Astrocyte (in vitro differentiated cells and primary cell): ENCODE measurements at regions not wholly inside any gene's neighbourhood (a gene's known extent, or its start where the extent isn't known, plus 50 kb on each side); places are given as distances from the start of the nearest gene placed in this dataset.

Source experiments
- DNase-seq: peaks from one replicate; pipeline ENCODE4 v3.0.0-alpha.2; 2010; ENCODE audit warnings: low read depth
- FAIRE-seq: peaks from 2 replicates; lab custom pipeline; 2011; peaks lifted over from hg19 to GRCh38; lab: Jason Lieb, UNC
- H2AFZ ChIP-seq: 2 replicates; pipeline ENCODE4 v1.6.0; 2012; ENCODE audit warnings: low read depth, low read length, inconsistent platforms
- H3K27ac ChIP-seq: 2 replicates; pipeline ENCODE4 v1.5.1; 2011; ENCODE audit warnings: low read depth, low read length, inconsistent platforms
- H3K27me3 ChIP-seq: 2 replicates; pipeline ENCODE4 v1.6.0; 2011; ENCODE audit warnings: low read length, inconsistent platforms; ENCODE audit not compliant: insufficient read depth
- H3K36me3 ChIP-seq: 2 replicates; pipeline ENCODE4 v1.5.1; 2011; ENCODE audit warnings: low read length, inconsistent platforms; ENCODE audit not compliant: insufficient read depth
- H3K4me1 ChIP-seq: 2 replicates; pipeline ENCODE4 v1.5.1; 2011; ENCODE audit warnings: low read length, inconsistent platforms; ENCODE audit not compliant: insufficient read depth
- H3K4me2 ChIP-seq: 2 replicates; pipeline ENCODE4 v1.6.0; 2012; ENCODE audit warnings: low read length, inconsistent platforms
- H3K4me3 ChIP-seq: 2 replicates; pipeline ENCODE4 v1.5.1; 2011; ENCODE audit warnings: low read depth, mild to moderate bottlenecking, low read length, inconsistent platforms; ENCODE audit not compliant: insufficient read depth
- H3K79me2 ChIP-seq: 2 replicates; pipeline ENCODE4 v1.6.0; 2012; ENCODE audit warnings: mild to moderate bottlenecking, low read length, inconsistent platforms; ENCODE audit not compliant: insufficient read depth
- H3K9ac ChIP-seq: 2 replicates; pipeline ENCODE4 v1.6.0; 2012; ENCODE audit warnings: mild to moderate bottlenecking, low read length, inconsistent platforms
- H3K9me3 ChIP-seq: 2 replicates; pipeline ENCODE4 v1.5.1; 2012; ENCODE audit warnings: low read depth, mild to moderate bottlenecking, low read length, inconsistent platforms; ENCODE audit not compliant: insufficient read depth
- H4K20me1 ChIP-seq: 2 replicates; pipeline ENCODE4 v1.6.0; 2012; ENCODE audit warnings: low read length, inconsistent platforms; ENCODE audit not compliant: insufficient read depth
- H3K27ac Mint-ChIP-seq: one replicate; pipeline ENCODE4 v1.8.0; 2021; ENCODE audit warnings: mild to moderate bottlenecking, mixed read lengths; ENCODE audit not compliant: unreplicated experiment
- H3K27me3 Mint-ChIP-seq: one replicate; pipeline ENCODE4 v1.8.0; 2021; ENCODE audit warnings: low read depth, mixed read lengths; ENCODE audit not compliant: unreplicated experiment
- H3K36me3 Mint-ChIP-seq: one replicate; pipeline ENCODE4 v1.8.0; 2021; ENCODE audit warnings: low read depth, mixed read lengths; ENCODE audit not compliant: unreplicated experiment
- H3K4me1 Mint-ChIP-seq: one replicate; pipeline ENCODE4 v1.8.0; 2021; ENCODE audit warnings: low read depth, mixed read lengths; ENCODE audit not compliant: unreplicated experiment
- H3K4me3 Mint-ChIP-seq: one replicate; pipeline ENCODE4 v1.8.0; 2021; ENCODE audit warnings: mild to moderate bottlenecking, moderate library complexity, mixed read lengths; ENCODE audit not compliant: unreplicated experiment
- H3K9me3 Mint-ChIP-seq: one replicate; pipeline ENCODE4 v1.8.0; 2021; ENCODE audit warnings: mild to moderate bottlenecking, mixed read lengths; ENCODE audit not compliant: unreplicated experiment
- CTCF ChIP-seq: IDR thresholded peaks from 2 replicates; pipeline ENCODE4 v1.5.1; 2011; ENCODE audit warnings: low read depth, mild to moderate bottlenecking, inconsistent platforms, low read length, moderate library complexity; ENCODE audit not compliant: insufficient read depth
- EZH2 ChIP-seq: IDR thresholded peaks from 2 replicates; pipeline ENCODE4 v1.6.1; 2012; ENCODE audit warnings: mild to moderate bottlenecking, low read length, inconsistent platforms; ENCODE audit not compliant: insufficient read depth

- Histone ChIP-seq H4K20me1 (no peaks in the 10 kb centered on the region), H3K27ac (no peak overlapping the region), H3K27me3 (peaks cover 7% of the 10 kb centered on the region), H3K9ac (no peak overlapping the region), H3K4me2 (no peak overlapping the region), H3K36me3 (no peaks in the 10 kb centered on the region), H3K4me1 (no peaks in the 10 kb centered on the region), H2AFZ (no peak overlapping the region), H3K79me2 (no peaks in the 10 kb centered on the region), H3K4me3 (no peak overlapping the region), H3K9me3 (no peaks in the 10 kb centered on the region)
- Mint-ChIP-seq H3K27ac (no peak overlapping the region), H3K4me3 (no peak overlapping the region), H3K4me1 (peaks cover 19% of the 10 kb centered on the region), H3K27me3 (no peaks in the 10 kb centered on the region), H3K36me3 (no peaks in the 10 kb centered on the region), H3K9me3 (no peaks in the 10 kb centered on the region)
- DNase-seq: peak; percentile 41
- no peak for FAIRE-seq
- TF ChIP-seq CTCF: no peak
- TF ChIP-seq EZH2: no peak
Observed at GRCh38 chr6:134626086-134626485, 308.2 kb upstream of the SGK1 start.

GRCh38 chr6:134624781-134625180, 306.9 kb upstream of the SGK1 start:
- no peaks in the 10 kb centered on the region for H3K27me3 Mint-ChIP-seq

More at GRCh38 chr6:134624781-134625180, 306.9 kb upstream of the SGK1 start:
- no peak for FAIRE-seq
- TF ChIP-seq EZH2 (no peak), CTCF (no peak)
- Mint-ChIP-seq H3K4me1 (peaks cover 23% of the 10 kb centered on the region), H3K36me3 (no peaks in the 10 kb centered on the region), H3K27ac (no peak overlapping the region), H3K9me3 (no peaks in the 10 kb centered on the region), H3K4me3 (no peak overlapping the region)
- Histone ChIP-seq H3K4me2 (no peak overlapping the region), H3K27me3 (peaks cover 9% of the 10 kb centered on the region), H4K20me1 (no peaks in the 10 kb centered on the region), H3K36me3 (no peaks in the 10 kb centered on the region), H3K9ac (no peak overlapping the region), H3K4me3 (no peak overlapping the region), H3K27ac (no peak overlapping the region), H3K9me3 (no peaks in the 10 kb centered on the region), H2AFZ (no peak overlapping the region), H3K79me2 (no peaks in the 10 kb centered on the region), H3K4me1 (peaks cover 3% of the 10 kb centered on the region)
- DNase-seq: no peak
